ENCODE measurements at regions not wholly inside any gene's neighbourhood (a gene's known extent, or its start where the extent isn't known, plus 50 kb on each side); places are given as distances from the start of the nearest gene placed in this dataset.

GRCh38 chr16:79892278-79892677 lies 291.7 kb upstream of the MAF start:
- no peak for DNase-seq (ENCODE audit: low read depth)
- POLR2A ChIA-PET, result no interaction called here
- H3K36me3 ChIP-seq (ENCODE audit: control insufficient read depth, insufficient read depth, low read length), result no peaks in the 10 kb centered on the region
- TF ChIP-seq, protein P1, sequence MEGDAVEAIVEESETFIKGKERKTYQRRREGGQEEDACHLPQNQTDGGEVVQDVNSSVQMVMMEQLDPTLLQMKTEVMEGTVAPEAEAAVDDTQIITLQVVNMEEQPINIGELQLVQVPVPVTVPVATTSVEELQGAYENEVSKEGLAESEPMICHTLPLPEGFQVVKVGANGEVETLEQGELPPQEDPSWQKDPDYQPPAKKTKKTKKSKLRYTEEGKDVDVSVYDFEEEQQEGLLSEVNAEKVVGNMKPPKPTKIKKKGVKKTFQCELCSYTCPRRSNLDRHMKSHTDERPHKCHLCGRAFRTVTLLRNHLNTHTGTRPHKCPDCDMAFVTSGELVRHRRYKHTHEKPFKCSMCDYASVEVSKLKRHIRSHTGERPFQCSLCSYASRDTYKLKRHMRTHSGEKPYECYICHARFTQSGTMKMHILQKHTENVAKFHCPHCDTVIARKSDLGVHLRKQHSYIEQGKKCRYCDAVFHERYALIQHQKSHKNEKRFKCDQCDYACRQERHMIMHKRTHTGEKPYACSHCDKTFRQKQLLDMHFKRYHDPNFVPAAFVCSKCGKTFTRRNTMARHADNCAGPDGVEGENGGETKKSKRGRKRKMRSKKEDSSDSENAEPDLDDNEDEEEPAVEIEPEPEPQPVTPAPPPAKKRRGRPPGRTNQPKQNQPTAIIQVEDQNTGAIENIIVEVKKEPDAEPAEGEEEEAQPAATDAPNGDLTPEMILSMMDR (IDR thresholded peaks at IDR 0.05; ENCODE audit: insufficient read depth, low read depth, low read length), result no peak
- CTCF ChIA-PET, result no interaction called here
- no peaks in the 10 kb centered on the region for H3K27me3 ChIP-seq (ENCODE audit: control insufficient read depth, insufficient read depth, low read length)
- H3K4me3 ChIP-seq (ENCODE audit: low read depth, low read length), result no peak overlapping the region

DNA sequence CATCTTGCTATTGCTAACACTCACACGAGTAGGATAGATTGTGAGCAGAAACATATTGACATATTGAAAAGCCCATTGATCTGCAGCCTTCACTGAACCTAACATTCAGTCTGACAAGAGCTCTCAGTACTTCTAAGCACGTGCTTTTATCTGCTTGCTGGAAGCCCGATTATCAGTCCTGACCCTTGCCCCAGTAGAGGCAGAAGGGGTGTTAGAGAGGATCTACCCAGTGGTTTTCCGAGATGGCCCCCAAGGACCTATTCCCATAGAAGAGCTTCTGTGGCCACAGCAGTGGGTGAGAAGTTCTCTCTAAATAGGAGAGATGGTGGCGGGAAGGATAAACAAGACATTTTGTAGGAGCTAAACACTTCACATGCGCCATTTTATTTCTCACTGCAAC lies 290.9 kb upstream of the MAF start:
- ChIA-PET CTCF (no interaction called here), POLR2A (no interaction called here)
- DNase-seq (ENCODE audit: low read depth), result no peak
- Histone ChIP-seq H3K4me3 (ENCODE audit: low read depth, low read length) (no peak overlapping the region), H3K27me3 (ENCODE audit: control insufficient read depth, insufficient read depth, low read length) (no peaks in the 10 kb centered on the region), H3K36me3 (ENCODE audit: control insufficient read depth, insufficient read depth, low read length) (no peaks in the 10 kb centered on the region)
- TF ChIP-seq, protein P1 (IDR thresholded peaks at IDR 0.05; ENCODE audit: insufficient read depth, low read depth, low read length), result no peak

DNA sequence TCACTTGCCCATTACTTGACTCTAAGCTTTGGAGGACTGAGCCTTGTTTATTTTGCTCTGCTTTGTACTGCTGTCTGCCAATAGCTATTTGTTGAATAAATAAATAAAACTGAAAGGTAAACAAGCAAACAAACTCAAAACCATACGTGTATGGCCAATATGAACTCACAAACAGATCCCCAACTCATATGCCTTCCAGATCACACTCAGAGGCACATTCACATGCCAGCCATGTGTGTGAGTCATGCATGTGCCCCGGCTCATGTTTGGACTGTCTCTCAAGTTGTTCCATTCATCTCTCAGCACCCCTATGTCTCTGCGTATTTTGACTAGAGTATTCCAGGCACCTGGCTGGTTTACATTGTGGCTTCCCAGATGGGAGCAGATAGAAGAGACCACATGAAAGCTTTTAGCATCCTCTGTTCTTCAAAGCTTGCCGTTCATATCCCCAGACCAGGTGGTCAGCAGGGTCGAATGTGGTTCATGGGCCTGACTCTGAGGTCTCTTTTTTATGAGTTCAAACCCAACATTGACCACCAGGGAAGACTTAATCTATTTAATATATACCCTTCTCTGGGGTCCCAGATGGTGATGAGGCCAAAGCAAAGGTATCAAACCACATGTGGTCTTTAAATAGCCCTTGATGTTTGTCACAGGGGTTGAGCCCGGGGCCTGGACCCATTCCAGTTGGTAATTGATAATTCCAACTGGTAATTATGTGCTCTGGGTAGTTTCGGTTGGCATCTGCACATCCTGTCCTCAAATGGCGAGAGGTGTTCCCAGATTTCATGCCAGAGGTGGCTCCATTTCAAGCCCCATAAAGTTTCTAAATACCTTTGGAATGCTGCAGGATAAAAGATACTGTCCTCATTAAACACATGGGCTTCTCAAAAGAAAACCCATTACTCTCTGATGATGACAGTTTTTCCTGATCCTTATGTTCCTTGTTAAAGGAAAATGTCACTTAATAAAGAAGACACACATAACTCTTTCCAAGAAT lies 287.3 kb upstream of the MAF start:
- no peaks in the 10 kb centered on the region for H3K36me3 ChIP-seq (ENCODE audit: control insufficient read depth, insufficient read depth, low read length)
- H3K27me3 ChIP-seq (ENCODE audit: control insufficient read depth, insufficient read depth, low read length), result no peaks in the 10 kb centered on the region
- ChIA-PET POLR2A (no interaction called here), CTCF (no interaction called here)
- no peak overlapping the region for H3K4me3 ChIP-seq (ENCODE audit: low read depth, low read length)
- no peak for DNase-seq (ENCODE audit: low read depth)
- TF ChIP-seq, protein P1 (IDR thresholded peaks at IDR 0.05; ENCODE audit: insufficient read depth, low read depth, low read length), result no peak

- ChIA-PET CTCF (no interaction called here), POLR2A (no interaction called here)
- TF ChIP-seq, protein P1 (IDR thresholded peaks at IDR 0.05; ENCODE audit: insufficient read depth, low read depth, low read length), result no peak
- no peaks in the 10 kb centered on the region for H3K36me3 ChIP-seq (ENCODE audit: control insufficient read depth, insufficient read depth, low read length)
- no peaks in the 10 kb centered on the region for H3K27me3 ChIP-seq (ENCODE audit: control insufficient read depth, insufficient read depth, low read length)
- H3K4me3 ChIP-seq (ENCODE audit: low read depth, low read length), result no peak overlapping the region
- no peak for DNase-seq (ENCODE audit: low read depth)
Observed at GRCh38 chr16:79885320-79885719, 284.8 kb upstream of the MAF start.

GRCh38 chr16:79883494-79883893 lies 283.0 kb upstream of the MAF start:
- no peak for DNase-seq (ENCODE audit: low read depth)
- Histone ChIP-seq H3K4me3 (ENCODE audit: low read depth, low read length) (no peak overlapping the region), H3K36me3 (ENCODE audit: control insufficient read depth, insufficient read depth, low read length) (no peaks in the 10 kb centered on the region), H3K27me3 (ENCODE audit: control insufficient read depth, insufficient read depth, low read length) (no peaks in the 10 kb centered on the region)
- CTCF ChIA-PET, result interaction anchor here (0.6 kb wide), 1 partner anchor 10 kb away, joined by 3 read pairs; no protein-coding TSS in a partner anchor
- POLR2A ChIA-PET, result no interaction called here
- TF ChIP-seq, protein P1 (IDR thresholded peaks at IDR 0.05; ENCODE audit: insufficient read depth, low read depth, low read length), result no peak

Measured in BJ (cell line).